ENCODE measurements at regions not wholly inside any gene's neighbourhood (a gene's known extent, or its start where the extent isn't known, plus 50 kb on each side); places are given as distances from the start of the nearest gene placed in this dataset.

GRCh38 chr18:27449104-27449503 is 264.0 kb upstream of the CHST9 start:
- Histone ChIP-seq H3K4me2 (ENCODE audit: low read depth, low read length) (no peak overlapping the region), H3K9me1 (ENCODE audit: insufficient read depth, low read length) (no peaks in the 10 kb centered on the region), H3K14ac (replicated peaks; ENCODE audit: low read depth, low read length) (no peak overlapping the region), H4K20me1 (ENCODE audit: insufficient read depth, low read length) (no peaks in the 10 kb centered on the region), H3K4me3 (ENCODE audit: insufficient read depth, low read depth, low read length) (no peak overlapping the region), H2BK5ac (ENCODE audit: low read depth, low read length, poor library complexity, severe bottlenecking) (no peak overlapping the region), H3K23ac (ENCODE audit: low read depth, low read length) (no peak overlapping the region), H3K56ac (ENCODE audit: extremely low read depth, insufficient read depth, low read length) (no peak overlapping the region), H2AFZ (replicated peaks; ENCODE audit: low read length, poor library complexity) (no peak overlapping the region), H4K5ac (ENCODE audit: low read depth, low read length) (no peak overlapping the region), H3K27me3 (ENCODE audit: control insufficient read depth, insufficient read depth, low read length) (no peaks in the 10 kb centered on the region), H3K9ac (ENCODE audit: low read depth, low read length) (no peak overlapping the region), H3K4me1 (ENCODE audit: control insufficient read depth, insufficient read depth, low read length) (no peaks in the 10 kb centered on the region), H2AK5ac (ENCODE audit: low read depth, low read length) (no peak overlapping the region), H2BK120ac (ENCODE audit: low read depth, low read length) (no peak overlapping the region), H2BK20ac (ENCODE audit: low read depth, low read length) (no peak overlapping the region), H4K8ac (ENCODE audit: low read depth in 2 of 2, low read length in 2 of 2) (no peak overlapping the region), H3K18ac (ENCODE audit: low read depth, low read length) (no peak overlapping the region), H3K27ac (ENCODE audit: insufficient read depth, low read length) (no peak overlapping the region), H3K36me3 (ENCODE audit: control insufficient read depth, insufficient read depth, low read length) (no peaks in the 10 kb centered on the region), H2AK9ac (replicated peaks; ENCODE audit: low read depth, low read length, poor library complexity) (no peak overlapping the region), H4K91ac (ENCODE audit: insufficient read depth, low read depth, low read length) (no peak overlapping the region), H3K9me3 (ENCODE audit: control insufficient read depth, insufficient read depth, low read length) (peaks cover 8% of the 10 kb centered on the region), H3K79me1 (ENCODE audit: low read depth in 1 of 2, low read length in 2 of 2) (no peaks in the 10 kb centered on the region), H3K4ac (ENCODE audit: low read depth, low read length) (no peak overlapping the region), H2BK15ac (ENCODE audit: low read depth, low read length) (no peak overlapping the region)
- in situ Hi-C loops (cut with MboI; ENCODE audit: low sequenced_read_pairs) (no loop called here), intact Hi-C loops (cut with micrococcal nuclease) (no loop called here), dilution Hi-C loops (cut with HindIII; ENCODE audit: low sequenced_read_pairs, unreplicated experiment) (no loop called here)
- BruUV-seq (replicated peaks): no TSS peak
- no peak for ATAC-seq (ENCODE audit: low read depth)
- ChIA-PET POLR2A (ENCODE audit: unreplicated experiment) (no interaction called here), CTCF (no interaction called here)
- no peak for DNase-seq
- TF ChIP-seq RCOR1 (IDR thresholded peaks at IDR 0.05; ENCODE audit: insufficient replicate concordance, low read length): no peak
- no peak for TF ChIP-seq RFX5 (IDR thresholded peaks at IDR 0.05; ENCODE audit: low read depth, low read length)
- no peak for TF ChIP-seq CEBPB (IDR thresholded peaks at IDR 0.05; ENCODE audit: low read depth, low read length)
- no peak for TF ChIP-seq MAZ (IDR thresholded peaks at IDR 0.05; ENCODE audit: borderline replicate concordance, low read depth, low read length)
- WGBS, 2 experiments (ENCODE audit: extremely low coverage in 2 of 2, insufficient read length in 1 of 2): no CpG with 5 or more reads among the region's 7 CpGs
